ENCODE measurements at regions not wholly inside any gene's neighbourhood (a gene's known extent, or its start where the extent isn't known, plus 50 kb on each side); places are given as distances from the start of the nearest gene placed in this dataset.
"Not testable (repeated sequence)": the region's sequence is repeated elsewhere in the genome, so short reads cannot be mapped to it uniquely, and the experiment has no call there.

DNA sequence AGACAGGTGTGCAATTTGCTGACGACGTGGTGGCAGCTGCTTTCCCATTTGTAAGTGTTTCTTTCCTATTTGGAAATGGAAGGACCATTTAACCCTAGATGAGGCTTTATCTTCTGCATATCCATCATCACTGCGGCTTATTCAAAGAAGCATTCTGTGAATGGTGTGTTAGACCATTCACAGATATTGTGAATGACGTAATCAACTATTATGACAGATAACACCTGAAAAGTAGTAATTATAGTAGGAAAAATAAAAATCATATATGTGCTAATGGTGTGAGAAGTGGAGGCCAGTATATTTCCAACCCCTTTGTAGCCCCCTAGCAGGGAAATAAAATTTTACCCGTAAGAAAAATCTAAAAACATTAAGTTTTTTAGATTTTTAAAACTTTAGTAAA, 424.5 kb upstream of the CRIM1 start:
- no peak for DNase-seq

DNA sequence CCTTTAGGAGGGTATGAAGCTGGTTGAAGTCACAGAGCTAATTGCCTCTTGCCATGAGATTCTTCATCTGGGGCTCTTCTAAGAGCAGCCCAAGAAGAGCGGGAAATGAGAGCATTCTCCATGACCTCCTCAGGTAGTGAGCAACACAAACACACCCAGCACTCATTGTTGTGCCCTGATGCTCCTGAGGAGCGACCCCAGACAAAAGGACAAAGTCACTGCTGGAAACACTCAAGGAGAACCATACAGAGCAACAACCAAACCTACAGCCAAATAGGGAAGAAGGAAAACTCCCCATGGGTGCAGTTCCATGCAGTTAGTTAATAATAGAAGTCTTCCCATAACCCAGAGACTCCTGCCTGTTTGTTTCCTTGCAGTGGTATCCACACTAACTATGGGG, 426.0 kb upstream of the CRIM1 start:
- no peak for DNase-seq

DNA sequence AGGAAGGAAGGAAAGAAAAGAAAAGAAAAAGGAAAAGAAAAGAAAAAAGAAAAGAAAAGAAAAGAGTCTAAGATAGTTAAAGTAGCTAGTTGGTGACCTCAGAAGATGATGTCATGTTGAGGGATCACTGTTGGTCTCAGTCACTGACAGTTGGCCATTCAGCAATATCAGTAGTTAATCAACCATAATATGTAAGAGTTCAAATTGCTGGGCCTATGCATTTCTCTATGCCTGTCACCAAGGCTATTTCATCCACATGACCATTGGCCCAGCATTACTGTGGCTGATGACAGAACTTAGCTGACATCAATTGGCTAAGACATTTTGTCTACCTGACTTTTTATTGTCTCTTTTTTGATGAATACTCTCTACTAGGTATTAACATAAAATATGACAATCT, 435.5 kb upstream of the CRIM1 start:
- no peak for DNase-seq

DNA sequence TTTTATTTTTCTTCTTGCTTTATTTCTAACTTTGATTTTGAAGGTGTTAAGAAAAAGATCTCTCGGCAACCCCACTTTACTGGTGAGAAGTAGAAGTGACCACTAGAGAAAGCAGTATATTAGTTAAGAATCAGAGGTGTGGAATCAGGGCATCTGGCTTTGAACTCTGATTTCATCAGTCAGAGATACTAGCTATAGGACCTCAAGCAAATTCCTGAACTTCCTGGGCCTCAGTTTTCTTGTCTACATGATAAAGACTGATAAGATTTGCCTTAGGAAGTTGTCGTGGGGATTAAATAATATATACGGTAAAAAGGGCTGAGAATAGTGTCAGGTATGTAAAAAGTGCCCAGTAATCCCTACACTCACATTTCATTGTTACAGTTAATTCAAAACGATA, 440.3 kb upstream of the CRIM1 start:
- no peak for DNase-seq

DNA sequence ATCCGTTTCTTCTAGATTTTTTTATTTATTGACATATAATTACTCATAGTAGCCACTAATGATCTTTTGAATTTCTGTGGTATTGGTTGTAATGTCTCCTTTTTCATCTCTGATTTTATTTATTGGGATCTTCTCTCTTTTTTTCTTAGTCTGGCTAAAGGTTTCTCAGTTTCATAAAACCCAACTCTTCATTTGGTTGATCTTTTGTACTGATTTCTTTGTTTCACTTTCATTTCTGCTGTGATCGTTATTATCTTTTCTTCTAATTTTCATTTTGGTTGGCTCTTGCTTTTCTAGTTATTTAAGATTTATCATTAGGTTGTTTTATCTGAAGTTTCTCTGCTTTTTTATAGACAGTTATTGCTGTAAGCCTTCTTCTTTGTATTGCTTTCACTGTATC, 463.6 kb upstream of the CRIM1 start:
- DNase-seq: no peak

DNA sequence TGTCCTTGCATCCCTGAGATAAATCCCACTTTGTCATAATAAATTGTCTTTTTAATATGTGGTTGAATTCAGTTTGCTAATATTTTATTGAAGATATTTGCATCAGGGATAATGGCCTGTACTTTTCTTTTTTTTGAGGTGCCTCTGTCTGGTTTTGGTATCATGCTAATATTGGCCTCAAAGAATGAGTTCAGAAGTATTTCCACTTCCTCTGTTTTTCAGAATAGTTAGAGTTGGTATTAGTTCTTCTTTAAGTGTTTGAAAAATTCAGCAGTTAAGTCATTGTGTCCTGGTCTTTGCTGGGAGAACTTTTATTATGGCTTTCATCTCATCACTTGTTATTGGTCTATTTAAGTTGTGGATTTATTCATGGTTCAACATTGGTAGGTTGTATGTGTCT, 464.1 kb upstream of the CRIM1 start:
- DNase-seq: no peak

DNA sequence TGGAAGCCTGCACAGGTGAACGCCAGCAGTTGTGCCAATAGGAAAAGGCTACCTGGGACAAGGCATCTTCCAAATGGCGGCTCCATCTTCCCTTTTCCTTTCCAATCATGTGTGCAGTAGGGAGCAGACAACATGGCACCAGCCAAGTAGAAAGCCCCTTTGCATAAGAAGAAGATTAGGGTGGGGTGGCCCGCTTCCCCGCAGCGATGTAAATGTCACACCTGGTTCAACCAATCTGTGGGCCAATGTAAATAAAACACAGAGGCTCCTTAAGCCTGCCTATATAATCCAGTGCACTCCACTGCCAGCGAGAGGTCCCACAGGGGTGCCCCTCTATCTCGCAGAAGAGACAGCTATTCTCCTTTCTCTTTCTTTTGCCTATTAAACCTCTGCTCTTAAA, 468.4 kb upstream of the CRIM1 start:
- DNase-seq: no peak

DNA sequence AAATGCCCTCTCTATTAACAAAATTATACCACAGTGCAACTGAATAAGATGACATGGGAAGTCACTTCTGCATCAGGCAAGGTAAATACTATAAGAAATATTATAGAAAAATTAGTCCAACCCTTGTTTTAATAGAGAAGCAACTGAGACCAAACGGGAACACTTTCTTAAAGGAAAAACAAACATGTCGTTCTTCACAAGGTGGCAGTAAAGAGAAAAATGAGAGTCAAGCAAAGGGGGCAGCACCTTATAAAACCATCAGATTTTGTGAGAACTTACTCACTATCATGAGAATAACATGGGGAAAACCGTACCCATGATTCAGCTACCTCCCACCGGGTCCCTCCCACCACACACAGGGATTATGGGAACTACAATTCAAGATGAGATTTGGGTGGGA, 481.7 kb upstream of the CRIM1 start:
- no peak for DNase-seq

DNA sequence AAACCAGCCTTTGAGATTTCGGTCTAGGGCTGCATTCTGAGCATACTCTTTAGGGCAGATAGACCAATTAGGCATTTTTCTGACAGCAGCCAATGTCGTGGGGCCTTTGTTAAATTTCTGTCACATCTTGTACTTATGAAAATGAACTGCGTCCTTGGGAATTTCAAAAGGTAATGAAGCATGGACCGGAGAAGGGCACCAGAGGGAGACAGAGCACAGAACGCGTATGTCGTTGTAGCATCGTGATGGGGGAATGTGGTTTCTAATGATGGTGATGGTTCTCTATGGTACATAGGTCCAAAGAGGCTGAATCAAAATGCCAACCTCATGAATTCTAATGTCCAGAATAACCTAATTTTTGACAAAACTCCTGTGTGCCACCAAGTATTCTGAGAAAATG, 483.9 kb upstream of the CRIM1 start:
- DNase-seq: no peak

DNA sequence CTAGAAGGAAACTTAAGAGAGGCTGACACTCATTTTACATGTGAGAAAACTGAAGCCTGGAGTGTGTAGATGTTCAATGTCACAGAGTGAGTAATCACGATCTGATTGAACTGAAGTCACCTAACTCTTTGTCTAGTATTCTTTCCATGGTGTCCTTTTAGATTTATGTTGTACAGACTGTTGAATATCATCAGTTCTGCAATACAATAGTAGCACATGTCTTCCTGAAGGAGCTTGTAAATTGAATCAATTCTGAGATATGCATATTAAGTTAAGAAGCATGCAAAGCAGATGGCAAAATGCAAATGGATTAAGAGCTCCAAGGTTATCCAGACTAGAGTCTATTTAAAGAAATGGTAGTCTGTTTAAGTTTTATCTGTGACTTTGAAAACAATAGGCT, 484.9 kb upstream of the CRIM1 start:
- no peak for DNase-seq

DNA sequence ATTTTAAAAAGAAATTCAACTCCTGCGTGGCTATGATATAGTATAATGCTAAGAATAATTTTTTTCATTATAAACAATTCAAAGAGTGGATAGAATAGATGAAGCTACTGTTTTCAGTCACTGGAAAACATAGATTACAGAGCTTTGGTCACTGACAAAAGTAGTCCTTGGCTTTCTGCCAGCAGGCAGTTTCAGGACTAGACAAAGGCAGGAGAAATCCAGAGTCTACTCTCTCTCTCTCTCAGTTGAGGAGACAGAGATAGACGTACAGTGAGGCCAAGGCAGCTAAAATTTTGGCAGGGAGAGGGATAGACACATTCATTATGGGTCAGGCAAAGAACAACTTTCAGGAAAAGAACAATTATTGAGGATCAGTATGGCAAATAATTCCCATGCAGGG, 491.4 kb upstream of the CRIM1 start:
- no peak for DNase-seq

DNA sequence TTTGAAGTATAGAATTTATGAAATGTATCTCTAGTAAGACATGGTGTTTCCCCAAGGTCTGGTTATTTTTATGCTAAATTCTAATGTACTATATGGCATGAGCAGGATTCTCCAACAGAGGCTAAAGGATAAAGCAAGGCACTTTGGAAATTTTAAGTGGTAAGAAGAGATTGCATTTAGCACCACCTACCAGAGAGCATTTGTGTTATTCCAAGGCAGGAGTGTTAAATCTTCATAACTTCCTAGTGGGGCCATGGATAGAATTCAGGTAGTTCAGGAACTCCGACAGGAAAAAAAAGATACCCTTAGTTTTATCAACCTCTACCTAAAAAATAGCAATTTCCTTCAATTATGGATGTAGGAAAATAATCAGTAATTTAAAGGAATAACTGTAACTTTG, 497.4 kb upstream of the CRIM1 start:
- no peak for DNase-seq

DNA sequence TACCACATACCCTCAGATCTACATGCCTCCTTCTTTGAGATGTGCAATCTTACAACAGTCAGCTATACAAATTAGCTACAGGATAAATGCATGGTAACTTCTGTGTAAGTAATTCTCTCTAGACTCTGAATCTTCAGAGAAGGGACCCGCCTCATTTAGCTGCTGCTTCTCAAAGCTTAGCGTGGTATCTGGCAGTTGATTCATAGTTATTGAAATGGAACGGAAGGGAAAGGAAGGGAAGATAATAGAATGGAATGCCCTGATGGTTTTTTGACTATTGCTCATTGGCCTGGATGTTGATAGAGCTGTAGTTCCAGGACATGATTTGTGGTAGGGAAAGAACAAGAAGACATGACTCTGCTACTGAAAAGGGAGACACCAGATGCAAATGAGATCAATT, 498.1 kb upstream of the CRIM1 start:
- DNase-seq: no peak

DNA sequence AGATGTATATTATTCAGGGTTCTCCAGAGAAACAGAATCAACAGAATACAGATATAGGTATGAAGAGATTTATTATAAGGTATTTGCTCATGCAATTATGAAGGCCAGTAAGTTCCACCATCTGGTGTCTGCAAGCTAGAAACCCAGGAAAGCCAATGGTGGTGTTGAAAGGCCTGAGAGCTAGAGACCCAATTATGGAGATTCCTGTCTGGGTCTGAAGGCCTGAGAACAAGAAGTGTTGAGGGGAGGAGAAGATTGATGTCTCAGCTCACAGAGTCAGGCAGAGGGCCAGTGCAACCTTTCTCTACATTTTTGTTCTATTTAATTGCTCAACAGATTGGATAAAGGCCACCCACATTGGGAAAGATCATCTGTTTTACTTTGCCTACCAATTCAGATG, 524.2 kb upstream of the CRIM1 start:
- DNase-seq: no peak

DNA sequence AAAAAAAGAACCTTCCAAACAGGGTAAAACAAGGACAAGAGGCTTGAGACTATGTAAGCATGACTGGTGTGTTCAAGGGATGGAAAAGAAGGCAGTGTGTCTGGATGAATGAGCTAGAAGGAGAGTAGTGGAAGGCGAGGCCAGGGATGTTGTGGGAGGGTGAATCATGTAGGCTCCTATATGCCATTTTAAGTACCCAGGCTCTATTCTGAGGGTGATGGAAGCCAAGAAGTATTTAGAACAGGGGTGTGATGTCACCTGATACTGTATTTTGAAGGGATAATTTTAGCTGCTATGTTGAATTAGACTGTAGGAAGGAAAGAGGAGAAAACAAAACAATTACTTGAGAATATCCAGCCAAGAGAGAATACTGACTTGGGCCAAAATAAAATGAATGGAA, 524.7 kb upstream of the CRIM1 start:
- no peak for DNase-seq

DNA sequence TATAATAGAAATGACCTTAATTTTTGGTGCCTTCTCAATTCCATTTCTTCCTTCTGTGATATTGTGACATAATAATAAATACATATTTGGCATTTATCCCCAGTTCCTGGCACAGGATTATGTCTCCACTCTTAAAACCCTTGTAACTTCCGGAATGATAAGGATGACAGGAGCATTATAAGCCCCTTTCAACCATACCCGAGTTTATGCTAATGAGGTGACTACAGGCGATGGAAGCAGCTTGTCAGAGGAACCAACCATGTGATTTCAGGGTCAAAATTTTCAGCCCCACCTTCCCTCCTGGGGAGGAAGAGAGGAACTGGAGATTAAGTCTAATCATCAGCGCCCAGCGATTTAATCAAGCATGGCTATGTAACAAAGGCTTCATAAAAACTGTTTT, 528.5 kb upstream of the CRIM1 start:
- no peak for DNase-seq

DNA sequence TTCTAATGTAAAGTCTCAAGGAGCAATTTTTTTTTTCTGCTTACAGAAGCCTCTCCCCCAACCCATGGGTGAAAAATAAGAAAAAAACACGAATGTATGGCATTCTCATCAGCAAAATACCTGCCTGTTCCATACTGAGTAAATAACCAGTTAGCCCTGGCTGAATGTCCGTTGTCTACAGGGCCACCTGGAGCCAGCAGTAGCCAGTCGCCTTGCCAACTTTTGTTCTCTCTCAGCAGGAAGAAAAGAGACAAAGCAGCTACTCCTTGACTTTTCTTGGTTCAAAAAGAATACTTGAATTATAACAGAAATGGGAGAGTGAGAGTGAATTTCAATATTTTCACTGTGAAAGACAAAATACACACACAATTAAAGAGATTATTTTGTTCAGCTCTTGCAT, 532.9 kb upstream of the CRIM1 start:
- no peak for DNase-seq

DNA sequence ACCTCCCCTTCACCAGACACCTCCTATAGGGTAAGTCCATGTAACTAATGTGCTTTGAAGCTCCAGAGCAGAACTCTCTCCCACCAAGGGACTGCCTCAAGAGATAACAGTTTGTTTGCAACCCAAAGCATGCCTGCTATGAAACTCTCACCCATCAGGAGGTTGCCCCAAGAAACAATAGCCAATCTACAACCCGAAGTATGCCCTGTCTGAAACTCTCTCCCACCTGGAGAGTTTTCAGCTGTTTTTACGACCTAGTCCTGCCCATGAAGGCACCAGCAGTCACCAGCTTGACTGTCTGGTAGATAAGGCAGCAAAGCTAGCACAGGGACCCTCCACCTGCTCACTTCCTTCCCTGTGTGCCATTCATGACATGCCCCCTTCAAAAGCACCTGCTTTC, 533.9 kb upstream of the CRIM1 start:
- DNase-seq: no peak

DNA sequence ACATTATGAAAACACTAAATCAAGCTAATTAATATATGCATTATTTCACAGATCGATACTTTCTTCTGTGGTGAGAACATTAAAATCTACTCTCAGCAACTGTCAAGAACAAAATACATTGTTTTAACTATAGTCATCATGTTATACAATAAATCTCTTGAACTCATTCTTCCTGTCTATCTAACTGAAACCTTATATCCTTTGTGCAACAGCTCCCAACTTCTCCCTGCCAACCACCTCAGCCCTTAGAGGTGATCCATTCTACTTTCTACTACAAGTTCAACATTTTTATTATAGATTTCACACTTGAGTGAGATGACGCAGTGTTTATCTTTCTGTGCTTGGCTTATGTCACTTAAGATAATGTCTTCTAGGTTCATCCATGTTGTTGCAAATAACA, 535.2 kb upstream of the CRIM1 start:
- DNase-seq: no peak

DNA sequence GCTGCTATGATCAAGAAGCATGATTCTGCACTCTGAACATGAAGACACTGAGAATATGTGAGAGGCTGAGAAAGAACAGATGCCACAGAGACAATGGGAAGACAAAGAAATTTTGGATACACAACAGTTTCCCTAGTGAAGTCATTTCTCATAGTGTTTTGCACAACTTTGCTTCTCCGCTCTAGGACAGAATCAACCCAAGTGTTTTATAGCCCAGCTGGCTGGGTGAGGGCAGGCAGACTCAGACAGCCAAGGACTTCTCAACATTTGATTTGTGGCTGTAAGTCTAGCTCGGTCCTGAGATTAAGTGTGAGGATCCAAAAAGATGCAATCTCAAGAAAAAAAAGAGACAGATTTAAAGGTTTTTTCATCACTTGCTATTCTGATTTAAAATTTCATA, 536.5 kb upstream of the CRIM1 start:
- no peak for DNase-seq

DNA sequence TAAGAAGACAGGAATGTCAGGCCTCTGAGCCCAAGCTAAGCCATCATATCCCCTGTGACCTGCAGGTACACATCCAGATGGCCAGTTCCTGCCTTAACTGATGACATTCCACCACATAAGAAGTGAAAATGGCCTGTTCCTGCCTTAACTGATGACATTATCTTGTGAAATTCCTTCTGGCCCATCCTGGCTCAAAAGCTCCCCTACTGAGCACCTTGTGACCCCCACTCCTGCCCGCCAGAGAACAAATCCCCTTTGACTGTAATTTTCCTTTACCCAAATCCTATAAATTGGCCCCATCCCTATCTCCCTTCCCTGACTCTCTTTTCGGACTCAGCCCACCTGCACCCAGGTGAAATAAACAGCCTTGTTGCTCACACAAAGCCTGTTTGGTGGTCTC, 537.2 kb upstream of the CRIM1 start:
- not testable (repeated sequence) for DNase-seq

DNA sequence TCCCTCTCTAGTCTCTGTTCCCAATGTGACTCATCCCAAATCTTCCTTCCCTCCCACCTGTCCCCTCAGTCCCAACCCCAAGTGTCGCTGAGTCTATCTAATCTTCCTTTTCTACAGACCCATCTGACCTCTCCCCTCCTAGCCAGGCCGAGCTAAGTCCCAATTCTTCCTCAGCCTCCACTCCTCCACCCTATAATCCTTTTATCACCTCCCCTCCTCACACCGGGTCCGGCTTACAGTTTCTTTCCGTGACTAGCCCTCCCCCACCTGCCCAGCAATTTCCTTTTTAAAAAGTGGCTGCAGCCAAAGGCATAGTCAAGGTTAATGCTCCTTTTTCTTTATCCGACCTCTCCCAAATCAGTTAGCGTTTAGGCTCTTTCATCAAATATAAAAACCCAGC, 541.0 kb upstream of the CRIM1 start:
- not testable (repeated sequence) for DNase-seq

DNA sequence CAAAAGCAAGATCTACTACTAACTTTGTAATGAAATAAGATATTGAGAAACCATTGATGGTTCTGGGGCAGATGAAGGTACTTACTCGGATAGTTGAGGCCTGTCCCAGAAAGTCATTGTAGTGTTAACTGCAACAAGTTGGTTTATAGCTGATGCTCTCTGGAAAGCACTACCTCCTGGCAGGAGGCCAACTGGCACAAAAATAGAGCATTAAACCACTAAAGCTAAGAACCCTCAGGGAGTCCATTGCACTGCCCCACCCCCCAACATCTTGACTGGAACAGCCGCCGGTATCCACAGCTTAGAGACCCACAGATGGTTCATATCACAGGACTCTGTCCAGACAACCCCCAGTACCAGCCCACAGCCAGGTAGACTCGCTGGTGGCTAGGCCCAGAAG, 552.5 kb upstream of the CRIM1 start:
- DNase-seq: no peak

DNA sequence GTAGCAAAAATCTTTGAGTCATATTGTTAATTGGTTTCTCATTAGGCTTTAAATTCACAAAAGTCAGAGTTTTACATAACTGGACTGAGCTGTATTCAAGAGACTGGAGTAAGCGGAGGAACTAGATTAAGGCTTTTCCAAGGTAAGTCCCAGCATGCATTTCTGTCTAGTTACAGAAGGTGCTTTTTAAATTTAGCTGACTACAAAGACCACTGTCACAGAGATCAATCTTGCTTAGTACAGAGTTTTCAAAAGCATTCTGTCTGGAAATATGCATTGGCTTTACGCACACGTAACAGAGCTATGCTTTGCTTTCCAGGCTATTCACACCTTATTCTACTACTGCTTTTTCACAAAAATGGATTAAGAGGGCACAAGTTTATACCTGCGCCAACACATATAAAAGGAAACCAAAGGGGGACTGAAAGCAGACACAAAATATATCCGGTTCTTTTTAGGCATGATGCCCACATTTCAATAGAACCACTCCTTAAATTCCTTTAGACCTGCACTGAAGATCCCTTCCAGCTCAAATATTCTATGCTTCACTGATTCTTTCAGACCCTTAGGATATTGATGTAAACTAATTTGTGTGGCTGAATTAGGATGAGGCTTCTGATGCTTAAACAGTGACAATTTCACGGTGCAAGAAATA, 560.7 kb upstream of the CRIM1 start:
- no peak for DNase-seq

DNA sequence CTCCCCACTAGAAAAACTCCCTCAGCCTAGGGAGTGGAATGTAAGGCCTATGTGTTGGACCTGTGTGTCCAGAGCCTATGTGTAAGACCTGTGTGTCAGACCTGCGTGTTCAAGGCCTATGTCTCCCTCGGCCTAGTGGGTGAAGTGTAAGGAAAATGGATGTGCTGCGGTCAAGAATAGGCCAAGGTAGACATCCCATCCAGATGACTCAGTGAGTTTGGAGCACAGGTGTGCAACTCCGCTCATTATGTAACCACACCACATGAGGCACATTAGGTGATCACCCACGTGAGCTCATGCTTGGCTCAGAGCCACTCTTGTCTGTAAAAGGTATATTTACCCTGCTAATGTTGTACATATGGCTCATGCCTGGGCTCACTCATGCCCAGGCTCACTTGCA, 565.3 kb upstream of the CRIM1 start:
- DNase-seq: no peak

DNA sequence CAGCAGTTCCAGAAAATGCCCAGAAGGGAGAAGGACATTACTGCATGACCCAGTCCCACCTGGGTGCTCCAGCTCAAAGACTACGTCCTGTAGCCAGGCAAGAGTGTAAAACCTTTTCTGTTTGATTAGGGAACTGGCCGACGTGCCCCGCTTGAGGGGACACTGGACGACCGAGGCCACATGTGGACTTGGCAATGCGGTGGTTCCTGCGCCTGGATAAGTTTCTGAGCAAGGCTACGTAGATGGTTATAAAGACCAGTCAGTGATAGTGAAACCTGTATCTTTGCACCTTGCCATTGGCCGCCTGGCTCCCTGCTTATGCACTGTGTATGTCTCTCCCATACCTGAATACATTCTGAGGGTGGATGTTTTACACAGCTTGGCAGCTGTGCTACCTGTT, 567.0 kb upstream of the CRIM1 start:
- no peak for DNase-seq

Measured in NCI-H345 (cell line).